K562 (cell line): ENCODE measurements at regions not wholly inside any gene's neighbourhood (a gene's known extent, or its start where the extent isn't known, plus 50 kb on each side); places are given as distances from the start of the nearest gene placed in this dataset.

Source experiments
- ATAC-seq: fragments of 200-7000 bp; cut with Tn5 transposase; 3 replicates; pipeline ENCODE4 v1.9.1; 2020; ENCODE audit warnings: moderate library complexity
- BruUV-seq: library from RNA; stranded (reverse); fragments of 400-500 nt; replicated peaks from 2 replicates; lab custom pipeline; 2021; lab: Mats Ljungman, UMichigan
- CTCF ChIA-PET: fragments of 300-600 bp; formaldehyde crosslinking; extraction: SDS; loops from one replicate; lab custom pipeline; 2021; ENCODE audit warnings: low intra/inter-chr PET ratio; lab: Yijun Ruan, JAX
- POLR2A ChIA-PET: fragments of 300-600, 350-650 bp; sonication (Branson Sonifier 250); formaldehyde crosslinking; extraction: SDS; loops from one replicate; lab custom pipeline; 2021; ENCODE audit warnings: antibody characterized with exemption, inconsistent platforms; lab: Yijun Ruan, JAX
- DNase-seq, 4 experiments: peaks; one replicate each; pipeline versions ENCODE4 v3.0.0 to v3.0.0-alpha.2; 2011 to 2018; ENCODE audit warnings: low spot score in 3 of 4, mixed read lengths in 3 of 4; ENCODE audit errors: extremely low read depth in 1 of 4
- FAIRE-seq: peaks from 2 replicates; lab custom pipeline; 2011; peaks lifted over from hg19 to GRCh38; lab: Jason Lieb, UNC
- H2AFZ ChIP-seq: 2 replicates; pipeline ENCODE4 v1.6.0; 2011; ENCODE audit warnings: low read depth, low read length, control low read depth, inconsistent platforms
- H3K27ac ChIP-seq: fragments of 200-600 bp; 3 replicates; pipeline ENCODE4 v1.8.0; 2011; ENCODE audit warnings: low read depth, mild to moderate bottlenecking, control low read depth, inconsistent platforms, low read length, moderate library complexity, mixed read lengths; ENCODE audit errors: extremely low read depth
- H3K27me3 ChIP-seq, 2 experiments: fragments of 300-600 bp in 1 of 2; 2 replicates in 1 of 2; 3 replicates in 1 of 2; pipeline versions ENCODE4 v1.6.0 to v1.8.0; 2011; ENCODE audit warnings: inconsistent platforms in 2 of 2, low read length in 2 of 2, mild to moderate bottlenecking in 1 of 2, mixed read lengths in 1 of 2, moderate library complexity in 1 of 2; ENCODE audit not compliant: control insufficient read depth in 2 of 2, insufficient read depth in 2 of 2
- H3K36me3 ChIP-seq: fragments of 300-600 bp; 3 replicates; pipeline ENCODE4 v1.8.0; 2011; ENCODE audit warnings: mild to moderate bottlenecking, low read length, inconsistent platforms; ENCODE audit not compliant: control insufficient read depth, insufficient read depth
- H3K4me1 ChIP-seq, 2 experiments: fragments of 200-600 bp in 1 of 2; replicated peaks in 1 of 2; 2 replicates in 1 of 2; 3 replicates in 1 of 2; pipeline versions ENCODE4 v1.5.1 to v1.8.0; 2011; ENCODE audit warnings: inconsistent platforms in 2 of 2, low read length in 2 of 2, mild to moderate bottlenecking in 1 of 2, mixed read lengths in 1 of 2, moderate library complexity in 1 of 2; ENCODE audit not compliant: control insufficient read depth in 2 of 2, insufficient read depth in 2 of 2
- H3K4me2 ChIP-seq: 2 replicates; pipeline ENCODE4 v1.6.1; 2011; ENCODE audit warnings: low read length, control low read depth, inconsistent platforms, mixed read lengths; ENCODE audit not compliant: insufficient read depth
- H3K4me3 ChIP-seq: fragments of 200-600 bp; sonication (generic), shearing (Covaris generic); 2 replicates; pipeline ENCODE4 v1.5.1; 2016; ENCODE audit warnings: control low read depth, inconsistent platforms
- H3K79me2 ChIP-seq: fragments of 200-600 bp; 3 replicates; pipeline ENCODE4 v1.8.0; 2011; ENCODE audit warnings: low read length, inconsistent platforms; ENCODE audit not compliant: control insufficient read depth, insufficient read depth
- H3K9ac ChIP-seq, 2 experiments: 2 replicates each; pipeline versions ENCODE4 v1.6.0 to v1.6.1; 2011; ENCODE audit warnings: low read depth in 2 of 2, low read length in 2 of 2, control low read depth in 1 of 2, inconsistent platforms in 1 of 2, mild to moderate bottlenecking in 1 of 2, mixed read lengths in 1 of 2; ENCODE audit not compliant: insufficient read depth in 1 of 2
- H3K9me1 ChIP-seq: one replicate; pipeline ENCODE4 v1.6.0; 2011; ENCODE audit warnings: inconsistent platforms, mild to moderate bottlenecking, low read length, moderate library complexity; ENCODE audit not compliant: control insufficient read depth, insufficient read depth
- H3K9me3 ChIP-seq: replicated peaks from 2 replicates; pipeline ENCODE4 v1.5.1; 2011; ENCODE audit warnings: low read depth, low read length, inconsistent platforms; ENCODE audit not compliant: control insufficient read depth, insufficient read depth
- H4K20me1 ChIP-seq: replicated peaks from 2 replicates; pipeline ENCODE4 v1.6.1; 2011; ENCODE audit warnings: low read length, inconsistent platforms, mixed read lengths; ENCODE audit not compliant: control insufficient read depth, insufficient read depth
- ARID1B ChIP-seq: fragments of 450-650 bp; IDR thresholded peaks from 2 replicates; pipeline ENCODE4 v1.6.1; 2016; ENCODE audit warnings: antibody characterized with exemption, mild to moderate bottlenecking, inconsistent platforms
- ASH1L ChIP-seq: fragments of 450-650 bp; IDR thresholded peaks from 2 replicates; pipeline ENCODE4 v1.6.1; 2018; ENCODE audit warnings: borderline replicate concordance, mild to moderate bottlenecking, low read depth; ENCODE audit not compliant: partially characterized antibody
- BRD4 ChIP-seq: fragments of 200-600 bp; sonication (generic); IDR thresholded peaks from 2 replicates; pipeline ENCODE4 v1.6.1; 2017; ENCODE audit warnings: inconsistent platforms
- FOXJ2 ChIP-seq: fragments of 200-800 bp; sonication (Bioruptor generic); IDR thresholded peaks from 2 replicates; pipeline ENCODE4 v1.6.1; 2016; ENCODE audit warnings: missing genetic modification characterization, missing compliant biosample characterization
- ILK ChIP-seq: fragments of 450-650 bp; IDR thresholded peaks from 2 replicates; pipeline ENCODE4 v1.6.1; 2016; ENCODE audit warnings: missing genetic modification characterization, low read depth, mild to moderate bottlenecking, missing compliant biosample characterization, moderate library complexity, borderline replicate concordance
- PURB ChIP-seq: sonication (generic); formaldehyde crosslinking; IDR thresholded peaks from 2 replicates; pipeline ENCODE4 v1.9.0; 2021; ENCODE audit warnings: low read depth, mild to moderate bottlenecking, missing genetic modification reagents
- RBBP5 ChIP-seq: fragments of 200-600 bp; sonication (generic); IDR thresholded peaks from 2 replicates; pipeline ENCODE4 v1.6.1; 2012; ENCODE audit warnings: borderline replicate concordance, mild to moderate bottlenecking, low read length, control low read depth, inconsistent platforms; ENCODE audit not compliant: insufficient read depth, poor library complexity, severe bottlenecking
- RBM15 ChIP-seq: fragments of 200-400 bp; formaldehyde crosslinking; IDR thresholded peaks from 2 replicates; pipeline ENCODE4 v1.6.1; 2018; ENCODE audit warnings: mild to moderate bottlenecking, low read length, moderate library complexity; ENCODE audit not compliant: insufficient read depth
- SPI1 ChIP-seq: IDR thresholded peaks from 2 replicates; pipeline ENCODE4 v1.6.1; 2011; ENCODE audit warnings: low read depth, low read length, control low read depth, borderline replicate concordance
- TARDBP ChIP-seq: fragments of 450-650 bp; IDR thresholded peaks from 2 replicates; pipeline ENCODE4 v1.6.1; 2016
- ZNF239 ChIP-seq: fragments of 250-450 bp; sonication (Bioruptor Pico); IDR thresholded peaks from 2 replicates; pipeline ENCODE4 v1.4.0; 2020; ENCODE audit warnings: mild to moderate bottlenecking
- ZNF263 ChIP-seq: sonication (generic); formaldehyde crosslinking; IDR thresholded peaks from 2 replicates; pipeline ENCODE4 v1.8.0; 2022; ENCODE audit warnings: mild to moderate bottlenecking, missing genetic modification reagents, borderline replicate concordance
- WGBS: fragments of 100-300 bp; shearing (Covaris generic); methylation state at CpG from one replicate; pipeline ENCODE4 v1.1.6; 2016; ENCODE audit warnings: low coverage, mixed read lengths; ENCODE audit not compliant: insufficient coverage; ENCODE audit errors: missing lambda C conversion rate; 5-methylcytosine and 5-hydroxymethylcytosine counted together
- in situ Hi-C: fragments of 300-500 bp; cut with MboI; formaldehyde crosslinking; loops from 4 replicates; pipeline ENCODE4 v1.15.0; 2018; ENCODE audit warnings: inconsistent platforms, mixed read lengths
- intact Hi-C: fragments of 100-400 bp; cut with micrococcal nuclease; formaldehyde crosslinking; loops from 2 replicates; pipeline ENCODE4 v1.14.2; 2022
- TF ChIP-seq, protein P1 (sequence below): fragments of 250-450 bp; sonication (Bioruptor Pico); IDR thresholded peaks from 2 replicates; pipeline ENCODE4 v1.8.0; 2021; ENCODE audit warnings: borderline replicate concordance, mild to moderate bottlenecking, moderate library complexity; ENCODE audit not compliant: poor library complexity, severe bottlenecking
- TF ChIP-seq, protein P2 (sequence below): fragments of 450-650 bp; IDR thresholded peaks from 2 replicates; pipeline ENCODE4 v1.6.1; 2014; ENCODE audit warnings: low read depth, mild to moderate bottlenecking, moderate library complexity, borderline replicate concordance
- TF ChIP-seq, protein P3 (sequence below): fragments of 250-450 bp; sonication (Bioruptor Pico); IDR thresholded peaks from 2 replicates; pipeline ENCODE4 v1.8.0; 2022; ENCODE audit warnings: moderate library complexity, mild to moderate bottlenecking, inconsistent platforms
- TF ChIP-seq, protein P4 (sequence below), 2 experiments: fragments of 450-650 bp in 1 of 2; sonication (generic) in 1 of 2; formaldehyde crosslinking; conservative IDR thresholded peaks; 2 replicates each; pipeline versions ENCODE4 v1.4.0 to v1.8.1; 2020 to 2022; ENCODE audit warnings: mild to moderate bottlenecking in 1 of 2, missing genetic modification reagents in 1 of 2

DNA sequence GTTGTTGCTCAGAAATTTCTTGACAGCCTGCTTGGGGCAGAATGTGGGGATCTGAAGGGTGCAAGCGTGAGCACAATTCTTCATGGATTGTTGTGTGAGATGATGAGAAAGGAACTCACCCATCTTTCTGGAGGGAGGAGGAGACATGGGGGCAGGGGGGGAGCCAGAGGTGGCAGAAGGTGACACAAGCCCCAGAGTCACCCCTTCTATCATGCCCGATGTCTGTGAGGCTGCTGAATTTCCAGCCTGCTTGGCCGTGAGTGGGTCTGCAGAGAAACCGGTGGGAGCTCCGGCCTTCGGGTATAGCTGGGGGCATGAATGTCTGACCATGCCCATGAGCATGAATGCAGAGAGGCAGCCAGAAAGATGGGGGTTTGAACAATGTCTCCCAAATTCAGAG, 870.7 kb downstream of the TBC1D22A start (continued):
- TF ChIP-seq ILK (tag), result no peak
- TF ChIP-seq, protein P1, sequence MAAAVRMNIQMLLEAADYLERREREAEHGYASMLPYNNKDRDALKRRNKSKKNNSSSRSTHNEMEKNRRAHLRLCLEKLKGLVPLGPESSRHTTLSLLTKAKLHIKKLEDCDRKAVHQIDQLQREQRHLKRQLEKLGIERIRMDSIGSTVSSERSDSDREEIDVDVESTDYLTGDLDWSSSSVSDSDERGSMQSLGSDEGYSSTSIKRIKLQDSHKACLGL (CRISPR knock-in tag), result no peak

DNA sequence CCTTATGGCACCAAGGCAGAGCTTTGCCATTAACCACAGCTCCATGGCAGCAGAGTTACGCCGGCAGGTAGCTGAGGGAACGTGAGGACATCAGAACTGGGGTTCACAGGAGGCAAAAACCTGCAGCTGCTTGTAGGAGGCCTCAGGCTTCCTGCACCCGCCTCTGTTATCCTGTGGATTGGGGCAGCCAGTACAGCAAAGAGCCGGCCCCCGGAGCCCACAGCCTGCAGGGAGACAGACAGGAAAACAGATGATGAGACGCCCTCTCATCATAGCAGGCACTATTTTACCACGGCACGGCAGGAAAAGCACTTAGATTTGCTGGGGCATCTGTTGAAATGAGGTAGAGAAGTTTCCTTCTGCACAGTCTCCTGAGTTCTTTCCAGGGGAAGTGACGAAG, 870.3 kb downstream of the TBC1D22A start:
- intact Hi-C loops (no loop called here), in situ Hi-C loops (no loop called here)
- DNase-seq (no peak), ATAC-seq (no peak; the same call in 2 of the 3 replicates), FAIRE-seq (no peak)
- CTCF ChIA-PET, result no interaction called here
- Histone ChIP-seq H3K4me3 (peak overlapping the region; percentile 87), H2AFZ (no peak overlapping the region), H3K27ac (no peak overlapping the region), H3K9me1 (no peaks in the 10 kb centered on the region), H3K9ac (peak overlapping the region; percentile 79 to 88), H3K27me3 (no peaks in the 10 kb centered on the region), H4K20me1 (no peaks in the 10 kb centered on the region), H3K4me2 (peak overlapping the region; percentile 99), H3K36me3 (peaks cover 40% of the 10 kb centered on the region), H3K9me3 (peaks cover 4% of the 10 kb centered on the region; the same call in 1 of the 2 replicates), H3K79me2 (peaks cover 33% of the 10 kb centered on the region), H3K4me1 (peaks cover 5 to 8% of the 10 kb centered on the region in 2 experiments; a peak in 4 of 5 replicates)
- POLR2A ChIA-PET, result interaction anchor here (0.6 kb wide), 1 partner anchor 127 kb away, joined by 5 read pairs; no protein-coding TSS in a partner anchor
- BruUV-seq, result no TSS peak
- 14% methylated on average over 7 of the region's 10 CpGs for WGBS
- TF ChIP-seq RBBP5, result no peak
- no peak for TF ChIP-seq PURB (CRISPR knock-in tag)
- TF ChIP-seq BRD4, result no peak
- TF ChIP-seq FOXJ2, result no peak
- no peak for TF ChIP-seq ARID1B
- TF ChIP-seq TARDBP, result no peak
- TF ChIP-seq, protein P2, sequence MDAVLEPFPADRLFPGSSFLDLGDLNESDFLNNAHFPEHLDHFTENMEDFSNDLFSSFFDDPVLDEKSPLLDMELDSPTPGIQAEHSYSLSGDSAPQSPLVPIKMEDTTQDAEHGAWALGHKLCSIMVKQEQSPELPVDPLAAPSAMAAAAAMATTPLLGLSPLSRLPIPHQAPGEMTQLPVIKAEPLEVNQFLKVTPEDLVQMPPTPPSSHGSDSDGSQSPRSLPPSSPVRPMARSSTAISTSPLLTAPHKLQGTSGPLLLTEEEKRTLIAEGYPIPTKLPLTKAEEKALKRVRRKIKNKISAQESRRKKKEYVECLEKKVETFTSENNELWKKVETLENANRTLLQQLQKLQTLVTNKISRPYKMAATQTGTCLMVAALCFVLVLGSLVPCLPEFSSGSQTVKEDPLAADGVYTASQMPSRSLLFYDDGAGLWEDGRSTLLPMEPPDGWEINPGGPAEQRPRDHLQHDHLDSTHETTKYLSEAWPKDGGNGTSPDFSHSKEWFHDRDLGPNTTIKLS, result no peak
- TF ChIP-seq, protein P3, sequence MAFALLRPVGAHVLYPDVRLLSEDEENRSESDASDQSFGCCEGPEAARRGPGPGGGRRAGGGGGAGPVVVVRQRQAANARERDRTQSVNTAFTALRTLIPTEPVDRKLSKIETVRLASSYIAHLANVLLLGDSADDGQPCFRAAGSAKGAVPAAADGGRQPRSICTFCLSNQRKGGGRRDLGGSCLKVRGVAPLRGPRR (CRISPR knock-in tag), result no peak
- no peak for TF ChIP-seq SPI1
- no peak for TF ChIP-seq RBM15
- no peak for TF ChIP-seq ZNF239
- no peak for TF ChIP-seq ZNF263 (CRISPR knock-in tag)
- TF ChIP-seq, protein P4, sequence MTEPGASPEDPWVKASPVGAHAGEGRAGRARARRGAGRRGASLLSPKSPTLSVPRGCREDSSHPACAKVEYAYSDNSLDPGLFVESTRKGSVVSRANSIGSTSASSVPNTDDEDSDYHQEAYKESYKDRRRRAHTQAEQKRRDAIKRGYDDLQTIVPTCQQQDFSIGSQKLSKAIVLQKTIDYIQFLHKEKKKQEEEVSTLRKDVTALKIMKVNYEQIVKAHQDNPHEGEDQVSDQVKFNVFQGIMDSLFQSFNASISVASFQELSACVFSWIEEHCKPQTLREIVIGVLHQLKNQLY (CRISPR knock-in tag; conservative IDR thresholded peaks at IDR 0.05), result no peak
- no peak for TF ChIP-seq ASH1L
